ENCODE measurements at regions not wholly inside any gene's neighbourhood (a gene's known extent, or its start where the extent isn't known, plus 50 kb on each side); places are given as distances from the start of the nearest gene placed in this dataset.

- no peak for TF ChIP-seq CHD2 (IDR thresholded peaks at IDR 0.05; ENCODE audit: low read length, partially characterized antibody)
- TF ChIP-seq USF2 (IDR thresholded peaks at IDR 0.05; ENCODE audit: borderline replicate concordance, low read depth, low read length): no peak
- TF ChIP-seq CTCF (IDR thresholded peaks at IDR 0.05): no peak
- no peak for TF ChIP-seq POLR2AphosphoS5 (IDR thresholded peaks at IDR 0.05; ENCODE audit: low read depth, low read length)
- TF ChIP-seq, protein P1, sequence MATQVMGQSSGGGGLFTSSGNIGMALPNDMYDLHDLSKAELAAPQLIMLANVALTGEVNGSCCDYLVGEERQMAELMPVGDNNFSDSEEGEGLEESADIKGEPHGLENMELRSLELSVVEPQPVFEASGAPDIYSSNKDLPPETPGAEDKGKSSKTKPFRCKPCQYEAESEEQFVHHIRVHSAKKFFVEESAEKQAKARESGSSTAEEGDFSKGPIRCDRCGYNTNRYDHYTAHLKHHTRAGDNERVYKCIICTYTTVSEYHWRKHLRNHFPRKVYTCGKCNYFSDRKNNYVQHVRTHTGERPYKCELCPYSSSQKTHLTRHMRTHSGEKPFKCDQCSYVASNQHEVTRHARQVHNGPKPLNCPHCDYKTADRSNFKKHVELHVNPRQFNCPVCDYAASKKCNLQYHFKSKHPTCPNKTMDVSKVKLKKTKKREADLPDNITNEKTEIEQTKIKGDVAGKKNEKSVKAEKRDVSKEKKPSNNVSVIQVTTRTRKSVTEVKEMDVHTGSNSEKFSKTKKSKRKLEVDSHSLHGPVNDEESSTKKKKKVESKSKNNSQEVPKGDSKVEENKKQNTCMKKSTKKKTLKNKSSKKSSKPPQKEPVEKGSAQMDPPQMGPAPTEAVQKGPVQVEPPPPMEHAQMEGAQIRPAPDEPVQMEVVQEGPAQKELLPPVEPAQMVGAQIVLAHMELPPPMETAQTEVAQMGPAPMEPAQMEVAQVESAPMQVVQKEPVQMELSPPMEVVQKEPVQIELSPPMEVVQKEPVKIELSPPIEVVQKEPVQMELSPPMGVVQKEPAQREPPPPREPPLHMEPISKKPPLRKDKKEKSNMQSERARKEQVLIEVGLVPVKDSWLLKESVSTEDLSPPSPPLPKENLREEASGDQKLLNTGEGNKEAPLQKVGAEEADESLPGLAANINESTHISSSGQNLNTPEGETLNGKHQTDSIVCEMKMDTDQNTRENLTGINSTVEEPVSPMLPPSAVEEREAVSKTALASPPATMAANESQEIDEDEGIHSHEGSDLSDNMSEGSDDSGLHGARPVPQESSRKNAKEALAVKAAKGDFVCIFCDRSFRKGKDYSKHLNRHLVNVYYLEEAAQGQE (IDR thresholded peaks at IDR 0.05; ENCODE audit: low read depth, low read length): no peak
- no peak for TF ChIP-seq RFX5 (IDR thresholded peaks at IDR 0.05; ENCODE audit: low read length)
- no peak for TF ChIP-seq RAD21 (IDR thresholded peaks at IDR 0.05; ENCODE audit: low read length)
- TF ChIP-seq, protein P2, sequence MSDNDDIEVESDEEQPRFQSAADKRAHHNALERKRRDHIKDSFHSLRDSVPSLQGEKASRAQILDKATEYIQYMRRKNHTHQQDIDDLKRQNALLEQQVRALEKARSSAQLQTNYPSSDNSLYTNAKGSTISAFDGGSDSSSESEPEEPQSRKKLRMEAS (IDR thresholded peaks at IDR 0.05; ENCODE audit: low read depth): no peak
These were observed 290.5 kb upstream of the HS6ST1 start for GRCh38 chr2:128608921-128609880.

Measured in SK-N-SH (cell line).